Endothelial cell of umbilical vein (primary cell): ENCODE measurements at regions not wholly inside any gene's neighbourhood (a gene's known extent, or its start where the extent isn't known, plus 50 kb on each side); places are given as distances from the start of the nearest gene placed in this dataset.

ENCODE experiments used
- BruUV-seq: library from RNA; stranded (reverse); fragments of 400-500 nt; replicated peaks from 2 replicates; lab custom pipeline; 2021; lab: Mats Ljungman, UMichigan
- CTCF ChIA-PET: fragments of 300-600, 350-600 bp; sonication (Branson Sonifier 250); formaldehyde crosslinking; loops from one replicate; lab custom pipeline; 2021; ENCODE audit warnings: antibody characterized with exemption, inconsistent platforms; lab: Charles Lee
- POLR2A ChIA-PET: fragments of 300-600, 350-600 bp; sonication (Branson Sonifier 250); formaldehyde crosslinking; loops from one replicate; lab custom pipeline; 2021; ENCODE audit warnings: antibody characterized with exemption, inconsistent platforms; lab: Charles Lee
- DNase-seq: peaks from one replicate; pipeline ENCODE4 v3.0.0-alpha.2; 2011; ENCODE audit warnings: low read depth, low spot score
- FAIRE-seq: peaks from 2 replicates; lab custom pipeline; 2011; peaks lifted over from hg19 to GRCh38; lab: Jason Lieb, UNC
- H2AFZ ChIP-seq: 2 replicates; pipeline ENCODE4 v1.6.0; 2012; ENCODE audit warnings: low read depth, low read length, control low read depth, inconsistent platforms
- H3K27ac ChIP-seq: 2 replicates; pipeline ENCODE4 v1.5.1; 2011; ENCODE audit warnings: low read depth, mild to moderate bottlenecking, control low read depth, low read length, moderate library complexity; ENCODE audit not compliant: insufficient read depth
- H3K27me3 ChIP-seq, 2 experiments: 2 replicates each; pipeline versions ENCODE4 v1.6.0 to v1.6.1; 2011; ENCODE audit warnings: low read length in 2 of 2, mixed read lengths in 1 of 2; ENCODE audit not compliant: control insufficient read depth in 2 of 2, insufficient read depth in 2 of 2
- H3K36me3 ChIP-seq, 2 experiments: 2 replicates in 1 of 2; 3 replicates in 1 of 2; pipeline ENCODE4 v1.5.1; 2011; ENCODE audit warnings: low read length in 2 of 2, mild to moderate bottlenecking in 1 of 2, moderate library complexity in 1 of 2; ENCODE audit not compliant: control insufficient read depth in 2 of 2, insufficient read depth in 2 of 2; ENCODE audit errors: extremely low read depth in 1 of 2
- H3K4me1 ChIP-seq: 3 replicates; pipeline ENCODE4 v1.5.1; 2011; ENCODE audit warnings: mild to moderate bottlenecking, low read length; ENCODE audit not compliant: control insufficient read depth, insufficient read depth; ENCODE audit errors: extremely low read depth
- H3K4me2 ChIP-seq: 2 replicates; pipeline ENCODE4 v1.6.1; 2011; ENCODE audit warnings: low read length, control low read depth, mixed read lengths; ENCODE audit not compliant: insufficient read depth
- H3K4me3 ChIP-seq, 3 experiments: fragments of 200-600 bp in 1 of 3; sonication (generic), shearing (Covaris generic) in 1 of 3; replicated peaks in 1 of 3; 2 replicates each; pipeline ENCODE4 v1.5.1; 2011 to 2016; ENCODE audit warnings: control low read depth in 3 of 3, low read length in 3 of 3, mild to moderate bottlenecking in 2 of 3, inconsistent platforms in 1 of 3, low read depth in 1 of 3, moderate library complexity in 1 of 3; ENCODE audit not compliant: insufficient read depth in 1 of 3
- H3K79me2 ChIP-seq: 2 replicates; pipeline ENCODE4 v1.6.0; 2012; ENCODE audit warnings: low read length, inconsistent platforms; ENCODE audit not compliant: control insufficient read depth, insufficient read depth
- H3K9ac ChIP-seq: replicated peaks from 2 replicates; pipeline ENCODE3; 2011; ENCODE audit warnings: low read length, control low read depth; ENCODE audit not compliant: insufficient read depth; ENCODE audit errors: extremely low read depth
- H3K9me1 ChIP-seq: replicated peaks from 3 replicates; pipeline ENCODE4 v1.6.0; 2011; ENCODE audit warnings: mild to moderate bottlenecking, low read length; ENCODE audit not compliant: control insufficient read depth, insufficient read depth; ENCODE audit errors: extremely low read depth
- H3K9me3 ChIP-seq: replicated peaks from 2 replicates; pipeline ENCODE4 v1.5.1; 2012; ENCODE audit warnings: low read length, inconsistent platforms; ENCODE audit not compliant: control insufficient read depth, insufficient read depth
- H4K20me1 ChIP-seq: replicated peaks from 2 replicates; pipeline ENCODE3; 2011; ENCODE audit warnings: mild to moderate bottlenecking, low read length; ENCODE audit not compliant: control insufficient read depth, insufficient read depth; ENCODE audit errors: extremely low read depth
- EZH2 ChIP-seq: IDR thresholded peaks from 2 replicates; pipeline ENCODE4 v1.6.1; 2012; ENCODE audit warnings: borderline replicate concordance, low read depth, mild to moderate bottlenecking, moderate library complexity, low read length, inconsistent platforms; ENCODE audit not compliant: severe bottlenecking
- GATA2 ChIP-seq: IDR thresholded peaks from 2 replicates; pipeline ENCODE4 v1.7.0; 2011; ENCODE audit warnings: low read depth, mild to moderate bottlenecking, moderate library complexity, mixed read lengths, low read length; ENCODE audit not compliant: insufficient read length, insufficient read depth
- POLR2A ChIP-seq: IDR thresholded peaks from 2 replicates; pipeline ENCODE4 v1.6.1; 2012; ENCODE audit warnings: low read depth, mild to moderate bottlenecking, control low read depth, low read length
- POLR2AphosphoS5 ChIP-seq: IDR thresholded peaks from 2 replicates; pipeline ENCODE4 v1.6.1; 2012; ENCODE audit warnings: low read depth, mild to moderate bottlenecking, control low read depth, low read length, moderate library complexity; ENCODE audit not compliant: insufficient read depth
- dilution Hi-C: fragments of 300-500 bp; cut with MboI; formaldehyde crosslinking; loops from one replicate; pipeline ENCODE4 v1.15.0; 2019; ENCODE audit warnings: low sequenced_read_pairs; ENCODE audit not compliant: extremely low pct_ligation_motif_present
- intact Hi-C: fragments of 100-400 bp; cut with micrococcal nuclease; formaldehyde crosslinking; loops from one replicate; pipeline ENCODE4 v1.10.0; 2022
- TF ChIP-seq, protein P1 (sequence below): IDR thresholded peaks from 2 replicates; pipeline ENCODE4 v1.6.1; 2011; ENCODE audit not compliant: insufficient read depth, insufficient read length
- TF ChIP-seq, protein P2 (sequence below), 2 donors: IDR thresholded peaks; 1 replicate in 1 of 2; 2 replicates in 1 of 2; pipeline ENCODE4 v1.5.1; 2011; ENCODE audit warnings: low read length in 2 of 2, mild to moderate bottlenecking in 2 of 2, moderate library complexity in 2 of 2, control low read depth in 1 of 2, inconsistent platforms in 1 of 2, low read depth in 1 of 2; ENCODE audit not compliant: insufficient read depth in 1 of 2; ENCODE audit errors: extremely low read depth in 1 of 2

DNA sequence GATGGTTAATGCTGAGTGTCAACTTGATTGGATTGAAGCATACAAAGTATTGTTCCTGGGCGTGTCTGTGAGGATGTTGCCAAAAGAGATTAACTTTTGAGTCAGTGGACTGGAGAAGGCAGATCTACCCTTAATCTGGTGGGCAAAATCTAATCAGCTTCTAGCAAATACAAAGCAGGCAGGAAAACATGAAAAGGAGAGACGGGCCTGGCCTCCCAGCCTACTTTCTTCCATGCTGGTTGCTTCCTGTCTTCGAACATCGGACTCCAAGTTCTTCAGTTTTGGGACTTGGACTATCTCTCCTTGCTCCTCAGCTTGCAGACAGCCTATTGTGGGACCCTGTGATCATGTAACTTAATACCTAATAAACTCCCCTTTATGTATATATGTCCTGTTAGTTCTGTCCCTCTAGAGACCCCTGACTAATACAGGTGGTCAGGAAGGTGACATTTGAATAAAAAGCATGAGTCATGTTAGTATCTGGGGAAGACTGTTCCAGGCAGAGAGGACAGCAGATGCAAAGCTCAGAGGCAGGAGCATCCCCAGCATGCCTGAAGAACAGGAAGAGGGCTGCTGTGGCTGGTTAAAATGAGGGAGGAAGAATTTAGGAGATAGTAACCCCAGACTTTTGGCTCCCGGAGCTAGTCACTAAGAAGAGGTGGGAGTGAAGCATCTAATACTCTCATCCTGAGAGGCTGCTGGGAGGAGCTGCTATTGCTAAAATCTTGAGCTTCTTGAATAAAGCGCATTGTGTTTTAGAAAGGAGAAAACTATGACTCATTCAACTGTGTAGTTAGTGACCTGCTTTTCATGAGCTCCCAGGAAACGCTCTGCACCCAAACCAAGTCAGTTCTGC, 207.4 kb upstream of the HES1 start:
- no TSS peak for BruUV-seq
- intact Hi-C loops (no loop called here), dilution Hi-C loops (no loop called here)
- Histone ChIP-seq H2AFZ (no peak overlapping the region), H3K9me1 (no peaks in the 10 kb centered on the region), H3K27me3 (peaks cover 5 to 8% of the 10 kb centered on the region in 2 experiments), H3K4me1 (no peaks in the 10 kb centered on the region), H3K79me2 (no peaks in the 10 kb centered on the region), H3K4me3 (no peak overlapping the region), H4K20me1 (no peaks in the 10 kb centered on the region), H3K36me3 (no peaks in the 10 kb centered on the region), H3K4me2 (no peak overlapping the region), H3K27ac (no peak overlapping the region), H3K9ac (no peak overlapping the region), H3K9me3 (no peaks in the 10 kb centered on the region)
- ChIA-PET CTCF (interaction anchor here (1.3 kb wide), 1 partner anchor 15 kb away, joined by 3 read pairs; no protein-coding TSS in a partner anchor), POLR2A (no interaction called here)
- TF ChIP-seq POLR2AphosphoS5 (no peak), EZH2 (no peak), GATA2 (no peak), POLR2A (no peak)
- TF ChIP-seq, protein P1, sequence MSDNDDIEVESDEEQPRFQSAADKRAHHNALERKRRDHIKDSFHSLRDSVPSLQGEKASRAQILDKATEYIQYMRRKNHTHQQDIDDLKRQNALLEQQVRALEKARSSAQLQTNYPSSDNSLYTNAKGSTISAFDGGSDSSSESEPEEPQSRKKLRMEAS: no peak
- TF ChIP-seq, protein P2, sequence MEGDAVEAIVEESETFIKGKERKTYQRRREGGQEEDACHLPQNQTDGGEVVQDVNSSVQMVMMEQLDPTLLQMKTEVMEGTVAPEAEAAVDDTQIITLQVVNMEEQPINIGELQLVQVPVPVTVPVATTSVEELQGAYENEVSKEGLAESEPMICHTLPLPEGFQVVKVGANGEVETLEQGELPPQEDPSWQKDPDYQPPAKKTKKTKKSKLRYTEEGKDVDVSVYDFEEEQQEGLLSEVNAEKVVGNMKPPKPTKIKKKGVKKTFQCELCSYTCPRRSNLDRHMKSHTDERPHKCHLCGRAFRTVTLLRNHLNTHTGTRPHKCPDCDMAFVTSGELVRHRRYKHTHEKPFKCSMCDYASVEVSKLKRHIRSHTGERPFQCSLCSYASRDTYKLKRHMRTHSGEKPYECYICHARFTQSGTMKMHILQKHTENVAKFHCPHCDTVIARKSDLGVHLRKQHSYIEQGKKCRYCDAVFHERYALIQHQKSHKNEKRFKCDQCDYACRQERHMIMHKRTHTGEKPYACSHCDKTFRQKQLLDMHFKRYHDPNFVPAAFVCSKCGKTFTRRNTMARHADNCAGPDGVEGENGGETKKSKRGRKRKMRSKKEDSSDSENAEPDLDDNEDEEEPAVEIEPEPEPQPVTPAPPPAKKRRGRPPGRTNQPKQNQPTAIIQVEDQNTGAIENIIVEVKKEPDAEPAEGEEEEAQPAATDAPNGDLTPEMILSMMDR (IDR thresholded peaks at IDR 0.05; ENCODE audit: extremely low read depth in 1 of 2, insufficient read depth in 1 of 2, low read depth in 1 of 2, low read length in 2 of 2): no peak
- no peak for DNase-seq
- FAIRE-seq: no peak
